Bronchial epithelial cell (primary cell): ENCODE measurements at regions not wholly inside any gene's neighbourhood (a gene's known extent, or its start where the extent isn't known, plus 50 kb on each side); places are given as distances from the start of the nearest gene placed in this dataset.

ENCODE experiments used
- DNase-seq: peaks from one replicate; pipeline ENCODE4 v3.0.0-alpha.2; 2010; ENCODE audit warnings: low read depth
- FAIRE-seq: peaks from 2 replicates; lab custom pipeline; 2011; peaks lifted over from hg19 to GRCh38; lab: Jason Lieb, UNC
- H3K27me3 ChIP-seq: 2 replicates; pipeline ENCODE4 v1.5.1; 2011; ENCODE audit warnings: low read length; ENCODE audit not compliant: control insufficient read depth, insufficient read depth
- H3K36me3 ChIP-seq: 2 replicates; pipeline ENCODE4 v1.5.1; 2011; ENCODE audit warnings: low read length; ENCODE audit not compliant: control insufficient read depth, insufficient read depth
- H3K4me3 ChIP-seq: 2 replicates; pipeline ENCODE4 v1.5.1; 2011; ENCODE audit warnings: mild to moderate bottlenecking, low read depth, low read length, control low read depth
- TF ChIP-seq, protein P1 (sequence below): IDR thresholded peaks from 2 replicates; pipeline ENCODE4 v1.5.1; 2011; ENCODE audit warnings: mild to moderate bottlenecking, moderate library complexity, low read length, control low read depth, inconsistent platforms; ENCODE audit not compliant: insufficient read depth, severe bottlenecking

DNA sequence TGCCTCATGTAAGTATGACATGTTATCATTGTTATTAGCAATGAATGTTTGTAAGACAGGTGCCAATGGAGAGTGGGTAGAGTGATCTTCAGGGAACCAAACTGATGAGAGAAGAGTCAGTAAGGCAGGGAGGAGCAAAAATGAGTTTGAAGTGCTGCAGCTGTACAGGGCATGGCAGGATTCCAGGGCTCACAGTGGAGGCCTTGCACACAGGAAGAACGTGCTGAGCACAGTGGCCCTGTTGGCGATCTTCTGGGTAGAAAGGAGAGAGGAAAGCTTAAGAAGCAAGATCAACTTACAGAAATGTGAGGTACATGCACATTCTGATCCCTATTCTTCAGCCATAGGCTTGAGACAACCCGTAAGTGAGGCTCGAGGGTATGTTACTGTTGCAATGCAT is 219.3 kb upstream of the TMEM45B start:
- Histone ChIP-seq H3K4me3 (no peak overlapping the region), H3K27me3 (no peaks in the 10 kb centered on the region), H3K36me3 (no peaks in the 10 kb centered on the region)
- no peak for DNase-seq
- TF ChIP-seq, protein P1, sequence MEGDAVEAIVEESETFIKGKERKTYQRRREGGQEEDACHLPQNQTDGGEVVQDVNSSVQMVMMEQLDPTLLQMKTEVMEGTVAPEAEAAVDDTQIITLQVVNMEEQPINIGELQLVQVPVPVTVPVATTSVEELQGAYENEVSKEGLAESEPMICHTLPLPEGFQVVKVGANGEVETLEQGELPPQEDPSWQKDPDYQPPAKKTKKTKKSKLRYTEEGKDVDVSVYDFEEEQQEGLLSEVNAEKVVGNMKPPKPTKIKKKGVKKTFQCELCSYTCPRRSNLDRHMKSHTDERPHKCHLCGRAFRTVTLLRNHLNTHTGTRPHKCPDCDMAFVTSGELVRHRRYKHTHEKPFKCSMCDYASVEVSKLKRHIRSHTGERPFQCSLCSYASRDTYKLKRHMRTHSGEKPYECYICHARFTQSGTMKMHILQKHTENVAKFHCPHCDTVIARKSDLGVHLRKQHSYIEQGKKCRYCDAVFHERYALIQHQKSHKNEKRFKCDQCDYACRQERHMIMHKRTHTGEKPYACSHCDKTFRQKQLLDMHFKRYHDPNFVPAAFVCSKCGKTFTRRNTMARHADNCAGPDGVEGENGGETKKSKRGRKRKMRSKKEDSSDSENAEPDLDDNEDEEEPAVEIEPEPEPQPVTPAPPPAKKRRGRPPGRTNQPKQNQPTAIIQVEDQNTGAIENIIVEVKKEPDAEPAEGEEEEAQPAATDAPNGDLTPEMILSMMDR: no peak
- no peak for FAIRE-seq

DNA sequence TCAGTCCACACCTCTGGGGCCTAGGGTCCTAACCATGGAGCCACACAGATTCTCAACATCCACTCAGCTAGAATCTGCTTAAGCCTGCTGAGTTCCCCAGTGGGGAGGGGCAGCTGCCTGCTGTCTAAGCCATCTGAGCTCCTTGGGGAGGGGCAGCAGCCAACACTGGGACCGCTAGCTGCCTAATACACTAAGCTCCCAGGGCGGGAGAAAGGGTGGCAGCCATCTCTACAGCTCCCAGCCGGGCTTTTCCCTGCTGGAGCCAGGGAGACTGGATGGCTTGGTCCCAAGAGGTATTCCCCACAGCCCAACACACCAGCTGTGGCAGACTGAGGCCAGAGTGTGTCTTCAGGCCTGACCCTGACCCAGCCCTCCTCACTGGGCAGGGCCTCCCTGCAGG is 217.3 kb upstream of the TMEM45B start:
- FAIRE-seq (no peak), DNase-seq (no peak)
- Histone ChIP-seq H3K27me3 (no peaks in the 10 kb centered on the region), H3K4me3 (no peak overlapping the region), H3K36me3 (no peaks in the 10 kb centered on the region)
- TF ChIP-seq, protein P1: no peak

DNA sequence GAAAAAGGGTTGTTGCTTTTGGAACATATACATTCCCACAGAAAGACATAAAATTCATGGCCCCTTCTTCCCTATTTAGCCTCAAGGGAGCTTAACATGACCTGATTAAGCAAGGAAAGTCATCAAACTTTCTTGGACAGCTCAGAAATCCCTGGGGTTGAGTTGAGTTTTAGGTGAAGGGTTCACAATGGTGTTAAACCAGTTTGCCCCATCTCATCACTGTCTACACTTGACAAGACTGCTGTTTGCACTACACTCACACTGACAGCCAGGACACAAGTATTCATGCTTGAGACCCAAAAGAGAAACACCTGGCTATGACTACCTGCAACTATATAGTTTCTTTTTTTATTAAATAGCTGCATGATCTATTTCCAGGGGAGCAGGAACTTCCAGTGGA is 209.8 kb upstream of the TMEM45B start:
- DNase-seq: no peak
- FAIRE-seq: no peak
- no peaks in the 10 kb centered on the region for H3K27me3 ChIP-seq
- TF ChIP-seq, protein P1: no peak
- H3K4me3 ChIP-seq: no peak overlapping the region
- H3K36me3 ChIP-seq: no peaks in the 10 kb centered on the region

DNA sequence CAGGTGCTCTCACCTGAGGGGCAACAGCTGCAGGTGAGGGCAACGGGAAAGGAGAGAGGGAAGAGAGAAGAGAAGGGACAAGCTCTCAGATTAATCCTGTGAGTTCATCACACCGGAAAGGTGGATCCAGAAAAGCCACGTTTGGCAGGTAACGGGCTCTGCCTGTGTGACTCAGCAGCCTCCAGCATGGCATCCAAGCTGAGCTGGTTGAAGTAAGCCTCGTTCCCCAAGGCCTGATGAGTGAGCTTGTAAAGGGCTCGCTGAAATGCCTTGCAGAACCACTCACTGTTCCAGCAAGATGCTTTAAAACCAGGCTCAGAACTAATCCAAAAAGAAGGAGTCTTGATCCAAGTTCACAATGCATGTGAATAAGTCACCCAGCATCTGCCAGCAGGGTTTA is 206.9 kb upstream of the TMEM45B start:
- peak; percentile 76 for FAIRE-seq

DNA sequence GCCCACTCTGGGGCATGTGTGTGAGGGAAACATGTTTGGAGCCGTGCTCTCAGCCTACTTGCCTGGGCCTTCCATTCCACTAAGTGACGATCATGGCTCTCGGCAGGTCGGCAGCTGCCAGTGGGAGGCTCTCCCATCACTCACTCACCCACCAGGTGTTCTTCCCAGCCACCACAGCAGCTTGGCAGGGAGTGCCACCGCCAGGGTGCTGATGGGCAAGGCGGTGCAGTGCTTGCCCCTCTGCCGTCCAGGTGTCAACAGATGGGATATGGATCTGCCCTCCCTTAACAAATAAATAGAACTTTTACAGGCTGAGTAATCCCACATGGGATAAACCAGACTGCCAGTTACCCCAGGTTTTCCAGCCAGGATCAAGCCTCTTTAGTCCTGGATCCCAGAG is 205.5 kb upstream of the TMEM45B start:
- H3K27me3 ChIP-seq: no peaks in the 10 kb centered on the region
- TF ChIP-seq, protein P1: no peak
- H3K36me3 ChIP-seq: no peaks in the 10 kb centered on the region
- no peak overlapping the region for H3K4me3 ChIP-seq
- DNase-seq (no peak), FAIRE-seq (no peak)

More for the DNA sequence above, 206.9 kb upstream of the TMEM45B start:
- peak; percentile 84 for DNase-seq
- no peak overlapping the region for H3K4me3 ChIP-seq
- no peaks in the 10 kb centered on the region for H3K27me3 ChIP-seq
- no peaks in the 10 kb centered on the region for H3K36me3 ChIP-seq
- TF ChIP-seq, protein P1: no peak

DNA sequence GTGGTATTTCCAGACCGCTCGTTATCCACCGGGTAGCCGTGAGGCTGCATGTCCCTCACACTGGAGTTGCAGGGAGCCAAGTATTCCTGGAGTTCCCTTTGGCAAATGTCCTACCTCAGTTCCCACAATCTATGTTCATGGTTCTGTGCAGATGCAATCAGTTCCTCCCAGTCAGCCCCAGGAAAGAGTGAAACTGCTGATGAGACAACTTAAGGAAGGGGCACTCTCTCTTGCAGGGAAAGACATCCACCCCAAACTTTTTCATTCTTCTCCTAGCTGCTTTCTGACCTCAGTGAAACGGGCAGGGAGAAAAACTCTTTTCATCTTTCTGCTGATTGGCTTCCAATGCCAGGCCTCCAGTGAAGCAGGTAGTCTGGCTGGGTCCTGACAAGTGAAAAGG is 205.1 kb upstream of the TMEM45B start:
- Histone ChIP-seq H3K36me3 (no peaks in the 10 kb centered on the region), H3K4me3 (no peak overlapping the region), H3K27me3 (no peaks in the 10 kb centered on the region)
- DNase-seq: no peak
- TF ChIP-seq, protein P1: no peak
- FAIRE-seq: no peak
